ENCODE measurements at regions not wholly inside any gene's neighbourhood (a gene's known extent, or its start where the extent isn't known, plus 50 kb on each side); places are given as distances from the start of the nearest gene placed in this dataset.
"Not testable (repeated sequence)": the region's sequence is repeated elsewhere in the genome, so short reads cannot be mapped to it uniquely, and the experiment has no call there.

DNA sequence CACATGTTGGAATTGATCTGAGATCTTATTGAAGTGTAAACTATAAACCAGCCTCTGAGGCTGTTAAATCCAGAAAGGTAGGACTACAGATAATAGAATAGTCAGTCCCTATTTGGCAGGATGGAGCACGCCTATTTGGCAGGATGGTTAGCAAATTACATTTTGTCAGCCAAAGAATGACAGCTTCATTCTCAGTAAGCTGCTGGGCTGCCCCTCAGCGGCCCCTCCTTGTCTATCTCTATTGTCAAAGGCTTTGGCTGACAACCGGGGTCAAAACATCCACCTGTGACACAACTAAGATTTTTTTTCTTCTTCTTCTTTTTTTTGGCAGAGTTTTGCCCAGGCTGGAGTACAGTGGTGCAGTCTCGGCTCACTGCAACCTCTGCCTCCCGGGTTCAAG lies 123.4 kb upstream of the ECI2 start:
- Mint-ChIP-seq H3K4me3 (no peak overlapping the region), H3K27me3 (peaks cover 6 to 8% of the 10 kb centered on the region in 2 donors), H3K4me1 (no peaks in the 10 kb centered on the region), H3K36me3 (no peaks in the 10 kb centered on the region), H3K9me3 (no peaks in the 10 kb centered on the region), H3K27ac (no peak overlapping the region)
- no peak for DNase-seq
- ATAC-seq (replicated peaks): no peak

DNA sequence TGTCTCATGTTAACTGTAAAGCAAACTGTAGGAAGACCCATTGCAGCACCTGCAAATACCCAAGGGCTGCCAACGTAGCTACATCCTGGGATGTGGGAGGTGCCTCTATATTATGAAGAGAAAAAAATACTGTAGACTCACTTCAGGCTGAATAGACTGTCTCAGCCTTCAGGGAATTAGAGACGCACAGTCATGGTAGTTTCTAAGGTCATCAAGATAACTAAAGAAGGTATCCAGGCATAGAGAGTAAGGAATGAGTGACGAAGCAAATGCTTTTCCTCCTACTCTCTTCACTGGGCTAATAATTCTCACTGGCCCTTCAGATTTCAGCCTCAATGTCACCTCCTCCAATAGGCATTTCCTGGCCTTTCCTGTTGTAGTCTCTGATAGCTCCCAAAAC lies 121.6 kb upstream of the ECI2 start:
- H3K27me3 Mint-ChIP-seq: peaks cover 8 to 11% of the 10 kb centered on the region in 2 donors

DNA sequence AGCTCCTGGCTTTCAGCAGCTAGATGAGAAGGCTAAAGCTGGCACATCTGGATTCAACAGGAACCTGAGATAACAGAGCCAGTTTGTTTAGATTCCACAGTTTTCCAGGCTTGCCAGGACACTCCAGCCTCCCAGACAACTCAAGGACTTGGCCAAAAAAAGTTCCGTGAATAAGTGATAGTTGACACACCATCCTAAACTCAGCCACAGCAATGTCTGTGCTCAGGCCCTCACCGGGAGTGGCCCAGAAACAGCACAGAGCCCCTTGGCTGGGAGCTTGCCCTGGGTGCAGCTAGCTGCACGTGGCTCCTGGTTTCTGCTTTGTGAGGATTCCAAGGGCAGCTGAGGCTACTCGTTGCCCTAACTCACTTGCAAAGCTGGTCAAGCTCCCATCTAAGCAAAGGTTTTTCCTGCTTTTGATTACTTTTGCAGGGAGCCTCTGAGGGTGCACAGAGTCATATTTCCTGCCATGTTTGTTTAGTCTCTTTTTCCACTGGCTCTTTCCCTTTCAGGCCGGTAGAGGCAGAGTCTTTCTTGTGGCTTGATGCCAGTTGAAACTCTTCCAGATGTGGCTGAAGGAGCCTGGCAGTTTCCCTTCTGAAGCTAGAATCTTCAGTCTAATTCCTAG lies 118.3 kb upstream of the ECI2 start:
- no peak overlapping the region for H3K27ac Mint-ChIP-seq
- DNase-seq (no peak), ATAC-seq (replicated peaks) (no peak)
- no peak overlapping the region for H3K4me3 Mint-ChIP-seq
- peaks cover 0 to 2% of the 10 kb centered on the region in 2 donors for H3K9me3 Mint-ChIP-seq
- H3K4me1 Mint-ChIP-seq: no peaks in the 10 kb centered on the region
- H3K27me3 Mint-ChIP-seq: peaks cover 8 to 11% of the 10 kb centered on the region in 2 donors
- H3K36me3 Mint-ChIP-seq: no peaks in the 10 kb centered on the region

More for the DNA sequence above, 121.6 kb upstream of the ECI2 start:
- no peaks in the 10 kb centered on the region for H3K36me3 Mint-ChIP-seq
- DNase-seq: no peak
- ATAC-seq (replicated peaks): no peak
- H3K4me3 Mint-ChIP-seq: no peak overlapping the region
- H3K27ac Mint-ChIP-seq: no peak overlapping the region
- peaks cover 0 to 2% of the 10 kb centered on the region in 2 donors for H3K9me3 Mint-ChIP-seq
- no peaks in the 10 kb centered on the region for H3K4me1 Mint-ChIP-seq

DNA sequence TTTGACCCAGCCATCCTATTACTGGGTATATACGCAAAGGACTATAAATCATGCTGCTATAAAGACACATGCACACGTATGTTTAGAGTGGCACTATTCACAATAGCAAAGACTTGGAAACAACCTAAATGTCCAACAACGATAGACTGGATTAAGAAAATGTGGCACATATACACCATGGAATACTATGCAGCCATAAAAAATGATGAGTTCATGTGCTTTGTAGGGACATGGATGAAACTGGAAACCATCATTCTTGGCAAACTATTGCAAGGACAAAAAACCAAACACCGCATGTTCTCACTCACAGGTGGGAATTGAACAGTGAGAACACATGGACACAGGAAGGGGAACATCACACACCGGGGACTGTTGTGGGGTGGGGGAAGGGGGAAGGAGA lies 117.1 kb upstream of the ECI2 start:
- ATAC-seq (replicated peaks); H3K36me3 Mint-ChIP-seq; DNase-seq; H3K4me1 Mint-ChIP-seq; H3K9me3 Mint-ChIP-seq; H3K27ac Mint-ChIP-seq; H3K4me3 Mint-ChIP-seq: not testable (repeated sequence)
- peaks cover 11 to 12% of the 10 kb centered on the region in 2 donors for H3K27me3 Mint-ChIP-seq

DNA sequence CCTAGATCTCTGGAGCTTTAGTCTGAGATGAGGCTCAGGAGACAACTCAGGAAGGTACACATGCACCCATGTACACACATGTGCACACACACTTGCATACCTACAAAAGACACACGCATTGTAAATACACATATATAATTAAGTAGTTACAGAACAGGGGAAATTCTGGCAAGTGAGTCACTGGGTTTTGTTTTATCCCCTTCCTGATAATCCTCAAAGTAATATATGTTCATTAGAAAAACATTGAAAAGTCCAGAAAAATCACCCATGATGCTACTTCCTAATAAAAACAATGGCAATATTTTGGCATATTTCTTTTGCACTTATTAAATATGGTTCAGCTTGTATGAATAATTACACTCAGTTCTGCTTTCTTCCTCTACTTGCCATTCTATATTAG lies 115.3 kb upstream of the ECI2 start:
- Mint-ChIP-seq H3K36me3 (peaks cover 0 to 2% of the 10 kb centered on the region in 2 donors), H3K4me3 (no peak overlapping the region), H3K4me1 (no peaks in the 10 kb centered on the region), H3K27me3 (peaks cover 11 to 12% of the 10 kb centered on the region in 2 donors), H3K27ac (no peak overlapping the region), H3K9me3 (peaks cover 0 to 3% of the 10 kb centered on the region in 2 donors)
- DNase-seq (no peak), ATAC-seq (replicated peaks) (no peak)

DNA sequence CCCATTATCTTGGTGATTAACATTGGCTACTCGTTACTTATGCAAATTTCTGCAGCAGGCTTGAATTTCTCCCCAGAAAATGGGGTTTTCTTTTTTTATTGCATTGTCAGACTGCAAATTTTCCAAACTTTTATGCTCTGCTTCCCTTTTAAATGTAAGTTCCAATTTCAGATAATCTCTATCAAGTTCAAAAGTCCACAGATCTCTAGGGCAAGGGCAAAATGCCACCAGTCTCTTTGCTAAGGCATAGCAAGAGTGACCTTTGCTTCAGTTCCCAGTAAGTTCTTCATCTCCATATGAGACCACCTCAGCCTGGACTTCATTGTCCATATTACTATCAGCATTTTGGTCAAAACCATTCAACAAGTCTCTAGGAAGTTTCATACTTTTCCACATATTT lies 108.5 kb upstream of the ECI2 start:
- H3K27ac Mint-ChIP-seq; H3K4me3 Mint-ChIP-seq; DNase-seq; H3K4me1 Mint-ChIP-seq; ATAC-seq (replicated peaks): not testable (repeated sequence)
- Mint-ChIP-seq H3K9me3 (peaks cover 21 to 23% of the 10 kb centered on the region in 2 donors), H3K36me3 (peaks cover 5 to 11% of the 10 kb centered on the region in 2 donors), H3K27me3 (peaks cover 22 to 24% of the 10 kb centered on the region in 2 donors)

DNA sequence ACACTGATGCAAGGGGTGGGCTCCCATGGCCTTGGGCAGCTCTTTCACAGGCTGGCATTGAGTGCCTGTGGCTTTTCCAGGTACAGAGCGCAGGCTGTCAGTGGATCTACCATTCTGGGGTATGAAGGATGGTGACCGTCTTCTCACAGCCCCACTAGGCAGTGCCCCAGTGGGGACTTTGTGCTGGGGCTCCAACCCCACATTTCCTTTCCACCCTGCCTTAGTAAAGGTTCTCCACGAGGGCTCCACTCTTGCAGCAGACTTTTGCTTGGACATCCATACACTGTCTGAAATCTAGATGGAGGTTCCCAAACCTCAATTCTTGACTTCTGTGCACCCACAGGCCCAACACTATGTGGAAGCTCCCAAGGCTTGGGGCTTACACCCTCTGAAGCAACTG lies 107.9 kb upstream of the ECI2 start:
- H3K9me3 Mint-ChIP-seq: peaks cover 21 to 23% of the 10 kb centered on the region in 2 donors
- no peaks in the 10 kb centered on the region for H3K4me1 Mint-ChIP-seq
- no peak for DNase-seq
- H3K4me3 Mint-ChIP-seq: no peak overlapping the region
- no peak overlapping the region for H3K27ac Mint-ChIP-seq
- no peak for ATAC-seq (replicated peaks)
- H3K36me3 Mint-ChIP-seq: peaks cover 5 to 11% of the 10 kb centered on the region in 2 donors
- peaks cover 20 to 22% of the 10 kb centered on the region in 2 donors for H3K27me3 Mint-ChIP-seq

DNA sequence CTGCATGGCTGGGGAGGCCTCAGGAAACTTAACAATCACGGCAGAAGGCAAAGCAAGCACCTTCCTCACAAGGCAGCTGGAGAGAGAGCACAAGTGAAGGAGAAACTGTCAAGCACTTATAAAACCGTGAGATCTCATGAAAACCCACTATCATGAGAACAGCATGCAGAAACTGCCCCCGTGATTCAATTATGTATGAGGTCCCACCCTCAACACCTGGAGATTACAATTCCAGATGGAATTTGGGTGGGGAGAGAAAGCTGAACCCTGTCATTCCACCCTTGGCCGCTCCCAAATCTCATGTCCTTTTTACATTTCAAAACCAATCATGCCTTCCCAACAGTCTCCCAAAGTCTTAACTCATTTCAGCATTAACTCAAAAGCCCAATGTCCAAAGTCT lies 107.2 kb upstream of the ECI2 start:
- DNase-seq (no peak), ATAC-seq (replicated peaks) (no peak)
- H3K27ac Mint-ChIP-seq: no peak overlapping the region
- H3K9me3 Mint-ChIP-seq: peaks cover 21 to 23% of the 10 kb centered on the region in 2 donors
- H3K27me3 Mint-ChIP-seq: peaks cover 20 to 22% of the 10 kb centered on the region in 2 donors
- peaks cover 5 to 11% of the 10 kb centered on the region in 2 donors for H3K36me3 Mint-ChIP-seq
- no peak overlapping the region for H3K4me3 Mint-ChIP-seq
- no peaks in the 10 kb centered on the region for H3K4me1 Mint-ChIP-seq

DNA sequence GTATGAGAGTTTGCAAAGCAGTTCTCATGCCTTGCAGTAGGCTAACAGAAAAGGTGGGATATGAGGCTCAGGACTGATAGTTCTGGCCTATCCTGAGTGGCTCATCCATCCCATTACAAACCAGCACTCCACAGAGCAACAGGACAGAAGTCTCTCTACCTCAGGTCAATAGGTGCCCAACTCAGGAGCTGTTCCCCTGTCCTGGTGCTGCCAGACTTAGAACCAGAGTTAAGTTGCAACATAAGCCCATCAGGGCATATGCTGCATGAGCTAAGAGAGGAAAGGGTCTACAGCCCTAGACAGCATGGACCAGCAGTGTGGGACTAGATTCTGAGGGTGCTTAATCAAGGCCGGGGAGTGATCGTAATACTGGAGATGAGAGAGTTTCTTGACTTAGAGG lies 104.8 kb upstream of the ECI2 start:
- DNase-seq (no peak), ATAC-seq (replicated peaks) (no peak)
- Mint-ChIP-seq H3K9me3 (peaks cover 20 to 23% of the 10 kb centered on the region in 2 donors), H3K4me1 (no peaks in the 10 kb centered on the region), H3K4me3 (no peak overlapping the region), H3K36me3 (peaks cover 3 to 11% of the 10 kb centered on the region in 2 donors), H3K27ac (no peak overlapping the region), H3K27me3 (peaks cover 20 to 22% of the 10 kb centered on the region in 2 donors)

DNA sequence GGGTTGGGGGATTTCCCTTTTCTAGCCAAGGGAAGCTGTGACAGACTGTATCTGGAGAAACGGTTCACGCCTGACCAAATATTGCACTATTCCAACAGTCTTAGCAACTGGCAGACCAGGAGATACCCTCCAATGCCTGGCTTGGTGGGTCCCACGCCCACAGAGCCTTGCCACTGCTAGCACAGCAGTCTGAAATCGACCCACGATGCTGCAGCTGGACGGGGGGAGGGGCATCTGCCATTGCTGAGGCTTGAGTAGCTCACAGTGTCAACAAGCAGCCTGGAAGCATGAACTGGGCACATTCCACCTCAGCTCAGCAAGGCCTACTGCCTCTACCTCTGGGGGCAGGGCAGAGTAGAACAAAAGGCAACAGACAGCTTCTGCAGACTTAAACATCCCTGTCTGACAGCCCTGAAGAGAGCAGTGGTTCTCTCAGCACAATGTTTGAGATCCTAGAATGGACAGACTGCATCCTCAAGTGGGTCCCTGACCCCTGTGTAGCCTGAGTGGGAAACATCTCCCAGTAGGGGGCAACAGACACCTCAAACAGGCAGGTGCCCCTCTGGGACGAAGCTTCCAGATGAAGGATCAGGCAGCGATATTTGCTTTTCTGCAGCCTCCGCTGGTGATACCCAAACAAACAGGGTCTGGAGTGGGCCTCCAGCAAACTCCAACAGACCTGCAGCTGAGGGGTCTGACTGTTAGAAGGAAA lies 89.9 kb upstream of the ECI2 start:
- no peak for ATAC-seq (replicated peaks)
- no peak for DNase-seq
- H3K27me3 Mint-ChIP-seq: peaks cover 27 to 34% of the 10 kb centered on the region in 2 donors
- peaks cover 0 to 6% of the 10 kb centered on the region in 2 donors for H3K4me1 Mint-ChIP-seq
- peaks cover 5 to 7% of the 10 kb centered on the region in 2 donors for H3K36me3 Mint-ChIP-seq
- H3K9me3 Mint-ChIP-seq: peaks cover 6 to 7% of the 10 kb centered on the region in 2 donors
- H3K27ac Mint-ChIP-seq: no peak overlapping the region
- H3K4me3 Mint-ChIP-seq: no peak overlapping the region

DNA sequence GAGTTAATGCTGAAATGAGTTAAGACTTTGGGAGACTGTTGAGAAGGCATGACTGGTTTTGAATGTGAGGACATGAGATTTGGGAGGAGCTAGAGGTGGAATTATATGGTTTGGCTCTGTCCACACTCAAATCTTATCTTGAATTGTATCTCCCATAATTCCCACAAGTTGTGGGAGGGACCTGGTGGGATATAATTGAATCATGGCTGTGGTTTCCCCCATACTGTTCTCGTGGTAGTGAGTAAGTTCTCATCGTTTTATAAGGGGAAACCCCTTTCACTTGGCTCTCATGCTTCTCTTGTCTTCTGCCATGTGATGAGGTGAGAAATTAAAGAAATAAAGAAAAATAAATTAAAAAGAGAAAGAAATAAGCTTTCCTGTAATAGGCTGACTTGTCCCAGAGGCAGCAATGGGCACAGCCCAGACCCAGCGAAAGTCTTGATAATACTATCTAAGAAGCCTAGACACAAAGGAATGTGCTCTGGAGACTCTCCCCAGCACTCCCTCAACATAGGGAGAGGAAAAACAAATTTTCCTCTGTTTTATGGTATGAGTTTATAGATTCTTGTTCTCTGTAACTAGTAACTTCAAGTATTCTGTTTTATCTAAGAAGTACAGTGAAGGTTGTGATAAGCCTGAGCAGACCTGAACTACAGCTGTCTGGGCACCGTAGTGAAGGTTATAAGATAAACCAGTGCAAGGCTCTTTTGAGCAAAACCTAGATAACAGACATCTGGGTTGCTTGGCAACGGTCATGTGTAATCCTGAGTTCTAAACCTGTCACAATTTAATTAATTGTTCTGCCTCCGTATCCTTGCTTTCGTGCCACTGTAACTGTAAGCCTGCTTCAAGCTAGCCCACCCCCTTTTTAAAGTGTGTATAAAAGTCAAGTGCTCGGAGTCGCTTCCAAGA lies 88.9 kb upstream of the ECI2 start:
- DNase-seq (no peak), ATAC-seq (replicated peaks) (no peak)
- Mint-ChIP-seq H3K27me3 (peaks cover 27 to 35% of the 10 kb centered on the region in 2 donors), H3K4me3 (no peak overlapping the region), H3K27ac (no peak overlapping the region), H3K9me3 (peaks cover 8 to 13% of the 10 kb centered on the region in 2 donors), H3K4me1 (peaks cover 0 to 6% of the 10 kb centered on the region in 2 donors), H3K36me3 (peaks cover 6 to 11% of the 10 kb centered on the region in 2 donors)

DNA sequence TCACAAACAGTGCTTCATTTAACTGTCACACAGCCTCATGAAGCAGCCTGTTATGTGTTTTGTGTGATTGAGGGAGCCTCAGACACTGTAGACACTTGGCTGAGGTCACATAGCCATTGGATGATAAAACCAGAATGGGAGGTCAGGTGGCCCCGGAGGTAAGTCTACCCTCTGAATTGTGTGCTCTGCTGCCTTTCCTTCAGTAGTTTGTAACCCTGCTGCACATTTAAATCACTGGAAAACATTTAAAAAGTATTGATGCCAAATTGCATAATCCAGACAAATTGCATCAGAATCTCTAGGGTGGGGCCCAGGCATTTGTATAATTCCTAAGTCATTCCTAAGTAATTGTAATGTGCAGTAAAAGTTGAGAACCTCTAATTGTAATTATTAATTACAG lies 85.2 kb upstream of the ECI2 start:
- H3K27ac Mint-ChIP-seq: no peak overlapping the region
- peaks cover 0 to 6% of the 10 kb centered on the region in 2 donors for H3K4me1 Mint-ChIP-seq
- ATAC-seq (replicated peaks) (no peak), DNase-seq (no peak)
- H3K27me3 Mint-ChIP-seq: peaks cover 27 to 35% of the 10 kb centered on the region in 2 donors
- peaks cover 6 to 13% of the 10 kb centered on the region in 2 donors for H3K36me3 Mint-ChIP-seq
- H3K9me3 Mint-ChIP-seq: peaks cover 9 to 16% of the 10 kb centered on the region in 2 donors
- H3K4me3 Mint-ChIP-seq: no peak overlapping the region

DNA sequence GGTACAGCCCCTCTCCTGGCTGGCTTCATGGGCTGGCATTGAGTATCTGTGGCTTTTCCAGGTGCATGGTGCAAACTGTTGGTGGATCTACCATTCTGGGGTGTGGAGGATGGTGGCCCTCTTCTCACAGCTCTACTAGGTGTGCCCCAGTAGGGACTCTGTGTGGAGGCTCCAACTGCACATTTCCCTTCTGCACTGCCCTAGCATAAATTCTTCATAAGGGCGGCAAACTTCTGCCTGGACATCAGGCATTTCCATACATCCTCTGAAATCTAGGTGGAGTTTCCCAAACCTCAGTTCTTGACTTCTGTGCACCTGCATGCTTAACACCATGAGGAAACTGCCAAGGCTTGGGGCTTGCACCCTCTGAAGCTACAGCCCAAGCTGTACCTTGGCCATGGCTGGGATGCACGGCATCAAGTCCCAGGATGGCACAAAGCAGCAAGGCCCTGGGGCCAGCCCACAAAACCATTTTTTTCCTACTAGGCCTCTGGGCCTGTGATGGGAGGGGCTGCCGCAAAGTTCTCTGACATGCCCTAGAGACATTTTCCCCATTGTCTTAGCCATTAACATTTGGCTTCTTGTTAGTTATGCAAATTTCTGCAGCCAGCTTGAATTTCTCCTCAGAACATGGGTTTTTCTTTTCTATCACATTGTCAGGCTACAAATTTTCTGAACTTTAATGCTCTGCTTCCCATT lies 83.4 kb upstream of the ECI2 start:
- not testable (repeated sequence) for DNase-seq; ATAC-seq (replicated peaks); H3K4me3 Mint-ChIP-seq; H3K4me1 Mint-ChIP-seq; H3K27ac Mint-ChIP-seq
- peaks cover 29 to 35% of the 10 kb centered on the region in 2 donors for H3K27me3 Mint-ChIP-seq
- H3K9me3 Mint-ChIP-seq: peaks cover 21 to 27% of the 10 kb centered on the region in 2 donors
- H3K36me3 Mint-ChIP-seq: peaks cover 11 to 26% of the 10 kb centered on the region in 2 donors

DNA sequence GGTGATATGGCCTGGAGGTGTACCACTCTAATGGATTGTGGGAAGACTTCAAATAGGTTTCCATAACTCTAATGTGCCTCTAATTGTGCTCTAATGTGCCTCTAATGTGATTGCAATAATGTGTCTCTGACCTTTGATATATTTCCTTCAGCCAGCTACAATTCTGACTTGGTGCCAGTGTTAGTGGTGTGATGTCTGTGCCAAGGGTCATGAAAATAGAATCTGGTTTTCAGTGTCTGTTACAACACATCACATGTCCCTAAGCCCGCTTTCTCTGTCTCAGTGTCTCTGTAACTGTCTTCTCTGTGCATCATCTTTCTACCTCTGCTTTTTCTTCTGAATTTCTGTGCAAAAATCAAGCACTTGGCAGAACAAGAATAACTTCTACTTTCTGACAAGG lies 77.2 kb upstream of the ECI2 start:
- H3K9me3 Mint-ChIP-seq: peaks cover 23 to 24% of the 10 kb centered on the region in 2 donors
- peaks cover 21 to 35% of the 10 kb centered on the region in 2 donors for H3K4me1 Mint-ChIP-seq
- H3K4me3 Mint-ChIP-seq: no peak overlapping the region
- no peak overlapping the region for H3K27ac Mint-ChIP-seq
- ATAC-seq (replicated peaks) (no peak), DNase-seq (no peak)
- H3K27me3 Mint-ChIP-seq: peaks cover 20 to 23% of the 10 kb centered on the region in 2 donors
- H3K36me3 Mint-ChIP-seq: peaks cover 10 to 22% of the 10 kb centered on the region in 2 donors

All from stimulated activated naive B cell treated with anti-CD40 and anti-IgM and Interleukin-4, amounts not matched to agents 10 μg/mL and 1 μg/mL and 100 μg/mL, for 72 hours (primary cell).